K562 (cell line): ENCODE measurements at regions not wholly inside any gene's neighbourhood (a gene's known extent, or its start where the extent isn't known, plus 50 kb on each side); places are given as distances from the start of the nearest gene placed in this dataset.

Source experiments
- ATF3 ChIP-seq, 2 experiments: fragments of 450-650 bp in 1 of 2; sonication (generic) in 1 of 2; formaldehyde crosslinking in 1 of 2; IDR thresholded peaks in 1 of 2; conservative IDR thresholded peaks in 1 of 2; 2 replicates each; pipeline versions ENCODE4 v1.6.1 to v1.8.1; 2016 to 2023; ENCODE audit warnings: mild to moderate bottlenecking in 2 of 2, moderate library complexity in 2 of 2, inconsistent platforms in 1 of 2, missing genetic modification reagents in 1 of 2
- DDX20 ChIP-seq: fragments of 450-650 bp; IDR thresholded peaks from 2 replicates; pipeline ENCODE4 v1.6.1; 2016; ENCODE audit warnings: missing genetic modification characterization, low read depth, mild to moderate bottlenecking, missing compliant biosample characterization, moderate library complexity
- FOXJ2 ChIP-seq: fragments of 200-800 bp; sonication (Bioruptor generic); IDR thresholded peaks from 2 replicates; pipeline ENCODE4 v1.6.1; 2016; ENCODE audit warnings: missing genetic modification characterization, missing compliant biosample characterization
- IRF9 ChIP-seq: fragments of 450-650 bp; IDR thresholded peaks from 2 replicates; pipeline ENCODE4 v1.6.1; 2016; ENCODE audit warnings: missing biosample characterization, missing genetic modification characterization
- MAZ ChIP-seq, 2 experiments: fragments of 450-650 bp in 1 of 2; sonication (generic) in 1 of 2; formaldehyde crosslinking; IDR thresholded peaks in 1 of 2; conservative IDR thresholded peaks in 1 of 2; 2 replicates each; pipeline versions ENCODE4 v1.4.0 to v1.5.0; 2020; ENCODE audit warnings: mild to moderate bottlenecking in 1 of 2, missing genetic modification reagents in 1 of 2
- MNT ChIP-seq, 2 experiments: fragments of 450-650 bp; conservative IDR thresholded peaks; 2 replicates each; pipeline ENCODE4 v1.6.1; 2017; ENCODE audit warnings: mild to moderate bottlenecking in 2 of 2, moderate library complexity in 2 of 2
- MYC ChIP-seq, 2 experiments: fragments of 250-450 bp in 1 of 2; sonication (Bioruptor Pico) in 1 of 2; IDR thresholded peaks; 2 replicates each; pipeline versions ENCODE4 v1.5.1 to v1.6.1; 2012 to 2021; ENCODE audit warnings: low read depth in 2 of 2, borderline replicate concordance in 1 of 2, improper control_type of control experiment in 1 of 2, low read length in 1 of 2, mild to moderate bottlenecking in 1 of 2, moderate library complexity in 1 of 2
- PKNOX1 ChIP-seq: fragments of 450-650 bp; IDR thresholded peaks from 2 replicates; pipeline ENCODE4 v1.6.1; 2016
- SIN3A ChIP-seq, 2 experiments: fragments of 150-350 bp in 1 of 2; IDR thresholded peaks; 2 replicates each; pipeline ENCODE4 v1.6.1; 2011 to 2016; ENCODE audit warnings: borderline replicate concordance in 2 of 2, low read depth in 2 of 2, low read length in 2 of 2, mild to moderate bottlenecking in 2 of 2, moderate library complexity in 2 of 2; ENCODE audit not compliant: control insufficient read depth in 1 of 2
- SPI1 ChIP-seq: IDR thresholded peaks from 2 replicates; pipeline ENCODE4 v1.6.1; 2011; ENCODE audit warnings: low read depth, low read length, control low read depth, borderline replicate concordance
- TAF1 ChIP-seq: IDR thresholded peaks from 2 replicates; pipeline ENCODE4 v1.6.1; 2011; ENCODE audit warnings: mild to moderate bottlenecking, low read length, moderate library complexity; ENCODE audit not compliant: insufficient read depth, control insufficient read depth, severe bottlenecking; ENCODE audit errors: extremely low read depth
- TAF7 ChIP-seq: fragments of 450-650 bp; IDR thresholded peaks from 2 replicates; pipeline ENCODE4 v1.6.1; 2016; ENCODE audit warnings: missing genetic modification characterization, missing compliant biosample characterization
- TFE3 ChIP-seq: fragments of 450-650 bp; formaldehyde crosslinking; IDR thresholded peaks from 2 replicates; pipeline ENCODE4 v1.4.0; 2020; ENCODE audit warnings: mild to moderate bottlenecking, mixed read lengths
- ZBTB49 ChIP-seq: sonication (generic); formaldehyde crosslinking; IDR thresholded peaks from 2 replicates; pipeline ENCODE4 v1.8.0; 2022; ENCODE audit warnings: missing genetic modification reagents, mild to moderate bottlenecking, borderline replicate concordance

GRCh38 chr4:134327274-134328122 is 125.9 kb upstream of the PABPC4L start (continued):
- 0 out of 2 replicates have a peak, but pooled peaks have one; percentile 22 for TF ChIP-seq TAF7 (tag)
- no peak for TF ChIP-seq FOXJ2 (tag)
- TF ChIP-seq PKNOX1: peak; percentile 84
- TF ChIP-seq ZBTB49 (CRISPR knock-in tag): no peak
- TF ChIP-seq MNT (conservative IDR thresholded peaks at IDR 0.05): peak; percentile 90 to 94
- no peak for TF ChIP-seq TFE3
- TF ChIP-seq IRF9: peak; percentile 48; the same call in 1 of the 2 replicates
- peak in 1 of 2 experiments; percentile 52; a peak in 1 of 4 replicates for TF ChIP-seq MAZ (CRISPR knock-in tag; conservative IDR thresholded peaks at IDR 0.05 in 1 of 2, IDR thresholded peaks at IDR 0.05 in 1 of 2)
- TF ChIP-seq TAF1: peak; percentile 54
- TF ChIP-seq DDX20 (tag): no peak
- TF ChIP-seq ATF3 (IDR thresholded peaks at IDR 0.05): peak; percentile 90
- TF ChIP-seq ATF3 (CRISPR knock-in tag; conservative IDR thresholded peaks at IDR 0.05): no peak
- TF ChIP-seq SIN3A (IDR thresholded peaks at IDR 0.05; ENCODE audit: borderline replicate concordance in 2 of 2, control insufficient read depth in 1 of 2, low read depth in 2 of 2, low read length in 2 of 2): peak in 1 of 2 experiments; percentile 59; a peak in 1 of 4 replicates
- TF ChIP-seq MYC (IDR thresholded peaks at IDR 0.05; ENCODE audit: low read depth, low read length): peak; percentile 85
- TF ChIP-seq MYC (CRISPR knock-in tag; IDR thresholded peaks at IDR 0.05; ENCODE audit: borderline replicate concordance, low read depth): no peak
- 0 out of 2 replicates have a peak, but pooled peaks have one; percentile 15 for TF ChIP-seq SPI1
